ENCODE measurements at regions not wholly inside any gene's neighbourhood (a gene's known extent, or its start where the extent isn't known, plus 50 kb on each side); places are given as distances from the start of the nearest gene placed in this dataset.

GRCh38 chr5:54794135-54794975 is 191.0 kb downstream of the ESM1 start:
- TF ChIP-seq CTCF (conservative IDR thresholded peaks at IDR 0.05) (no peak), ZFX (IDR thresholded peaks at IDR 0.05) (no peak)
